EH (cell line): ENCODE measurements at regions not wholly inside any gene's neighbourhood (a gene's known extent, or its start where the extent isn't known, plus 50 kb on each side); places are given as distances from the start of the nearest gene placed in this dataset.
"Not testable (repeated sequence)": the region's sequence is repeated elsewhere in the genome, so short reads cannot be mapped to it uniquely, and the experiment has no call there.

Experiments
- DNase-seq: peaks from one replicate; pipeline ENCODE4 v3.0.0-alpha.2; 2015; ENCODE audit warnings: low read depth

GRCh38 chr5:36739751-36740221 is 133.4 kb downstream of the SLC1A3 start:
- DNase-seq: peak; percentile 67

GRCh38 chr5:36740259-36740898 is 134.0 kb downstream of the SLC1A3 start:
- peak; percentile 20 for DNase-seq

- DNase-seq: no peak
Measured at GRCh38 chr5:36741128-36741527, 134.7 kb downstream of the SLC1A3 start.

GRCh38 chr5:36743891-36744772 is 132.4 kb upstream of the NIPBL start:
- DNase-seq: peak; percentile 70

GRCh38 chr5:36744773-36745589 is 131.6 kb upstream of the NIPBL start:
- peak; percentile 43 for DNase-seq

GRCh38 chr5:36747794-36748193 is 128.8 kb upstream of the NIPBL start:
- DNase-seq: not testable (repeated sequence)

- DNase-seq: no peak
Measured at GRCh38 chr5:36751886-36752285, 124.7 kb upstream of the NIPBL start.

- no peak for DNase-seq
Measured at GRCh38 chr5:36755342-36755741, 121.2 kb upstream of the NIPBL start.

GRCh38 chr5:36755920-36756488 is 120.6 kb upstream of the NIPBL start:
- DNase-seq: no peak

- no peak for DNase-seq
Measured at GRCh38 chr5:36756848-36757247, 119.7 kb upstream of the NIPBL start.

- no peak for DNase-seq
Measured at GRCh38 chr5:36759117-36759516, 117.5 kb upstream of the NIPBL start.

- no peak for DNase-seq
Measured at GRCh38 chr5:36763454-36763853, 113.1 kb upstream of the NIPBL start.

GRCh38 chr5:36765876-36766275 is 110.7 kb upstream of the NIPBL start:
- DNase-seq: no peak

- no peak for DNase-seq
Measured at GRCh38 chr5:36766981-36767380, 109.6 kb upstream of the NIPBL start.

GRCh38 chr5:36768450-36768849 is 108.1 kb upstream of the NIPBL start:
- DNase-seq: no peak

GRCh38 chr5:36769129-36769770 is 107.3 kb upstream of the NIPBL start:
- DNase-seq: no peak

GRCh38 chr5:36770125-36770524 is 106.4 kb upstream of the NIPBL start:
- no peak for DNase-seq

GRCh38 chr5:36772276-36773140 is 104.1 kb upstream of the NIPBL start:
- no peak for DNase-seq

- peak; percentile 29 for DNase-seq
Measured at GRCh38 chr5:36777105-36777757, 99.3 kb upstream of the NIPBL start.

GRCh38 chr5:36778336-36778735 is 98.2 kb upstream of the NIPBL start:
- no peak for DNase-seq
